ENCODE measurements at regions not wholly inside any gene's neighbourhood (a gene's known extent, or its start where the extent isn't known, plus 50 kb on each side); places are given as distances from the start of the nearest gene placed in this dataset.

DNA sequence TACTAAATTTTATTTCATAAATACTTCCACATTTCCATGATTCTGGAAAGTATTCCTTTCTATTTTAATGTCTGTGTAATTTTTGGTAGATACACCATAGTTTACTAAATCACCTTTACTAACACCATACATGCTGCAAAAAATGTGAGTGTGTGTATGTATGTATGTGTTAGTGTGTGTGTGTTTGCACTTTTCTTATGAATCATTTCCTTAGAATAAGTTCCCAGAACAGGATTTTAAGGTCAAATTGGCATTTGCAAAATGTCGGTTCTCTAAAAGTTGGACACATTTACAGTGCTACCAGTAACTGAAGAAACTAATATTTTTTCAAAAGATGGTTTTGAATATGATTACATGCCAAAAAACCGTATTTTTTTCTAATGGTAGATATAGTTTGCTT, 137.1 kb downstream of the CYB561 start:
- H3K9ac ChIP-seq (ENCODE audit: insufficient read length, low read depth) = no peak overlapping the region
- H3K9me3 ChIP-seq (ENCODE audit: insufficient read depth, low read length) = no peaks in the 10 kb centered on the region
- no peak for TF ChIP-seq ZNF274 (IDR thresholded peaks at IDR 0.05; ENCODE audit: low read depth, low read length)
- no peak for TF ChIP-seq SUZ12 (IDR thresholded peaks at IDR 0.05; ENCODE audit: extremely low read depth, insufficient read depth, insufficient read length)
- no peak for TF ChIP-seq YY1 (IDR thresholded peaks at IDR 0.05; ENCODE audit: insufficient read depth, insufficient read length)
- H3K27me3 ChIP-seq (ENCODE audit: insufficient read depth, insufficient read length) = no peaks in the 10 kb centered on the region
- no peak overlapping the region for H3K4me3 ChIP-seq (ENCODE audit: insufficient read length, low read depth)
- H3K4me1 ChIP-seq (ENCODE audit: insufficient read depth, insufficient read length) = no peaks in the 10 kb centered on the region
- no peak for DNase-seq (ENCODE audit: low read depth, low spot score)
- no peaks in the 10 kb centered on the region for H3K36me3 ChIP-seq (ENCODE audit: insufficient read depth, insufficient read length, low read length)

DNA sequence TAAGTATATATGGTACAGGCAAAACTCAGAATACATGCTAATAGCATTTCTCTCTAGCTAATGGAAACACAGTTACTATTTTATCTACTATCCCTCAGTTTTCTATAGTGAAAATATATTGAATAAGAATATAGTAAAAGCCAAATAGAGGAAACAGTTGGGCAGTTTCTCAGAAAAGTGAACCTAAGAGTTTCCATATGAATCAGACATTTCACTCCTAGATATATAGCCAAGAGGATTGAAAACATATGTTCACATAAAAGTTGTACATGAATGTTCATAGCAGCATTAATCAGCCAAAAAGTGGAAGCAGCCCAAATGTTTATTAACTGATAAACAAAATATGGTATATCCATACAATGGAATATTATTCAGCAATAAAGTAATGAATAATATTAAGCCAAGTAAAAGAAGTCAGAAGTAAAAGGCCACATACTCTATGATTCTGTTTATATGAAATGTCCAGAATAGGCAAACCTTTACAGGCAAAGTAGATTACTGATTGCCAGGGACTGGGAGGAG, 134.6 kb downstream of the CYB561 start:
- Histone ChIP-seq H3K4me3 (ENCODE audit: insufficient read length, low read depth) (no peak overlapping the region), H3K27me3 (ENCODE audit: insufficient read depth, insufficient read length) (no peaks in the 10 kb centered on the region), H3K4me1 (ENCODE audit: insufficient read depth, insufficient read length) (no peaks in the 10 kb centered on the region), H3K9ac (ENCODE audit: insufficient read length, low read depth) (no peak overlapping the region), H3K36me3 (ENCODE audit: insufficient read depth, insufficient read length, low read length) (peaks cover 10% of the 10 kb centered on the region), H3K9me3 (ENCODE audit: insufficient read depth, low read length) (no peaks in the 10 kb centered on the region)
- no peak for DNase-seq (ENCODE audit: low read depth, low spot score)
- no peak for TF ChIP-seq YY1 (IDR thresholded peaks at IDR 0.05; ENCODE audit: insufficient read depth, insufficient read length)
- TF ChIP-seq ZNF274 (IDR thresholded peaks at IDR 0.05; ENCODE audit: low read depth, low read length) = no peak
- TF ChIP-seq SUZ12 (IDR thresholded peaks at IDR 0.05; ENCODE audit: extremely low read depth, insufficient read depth, insufficient read length) = no peak

DNA sequence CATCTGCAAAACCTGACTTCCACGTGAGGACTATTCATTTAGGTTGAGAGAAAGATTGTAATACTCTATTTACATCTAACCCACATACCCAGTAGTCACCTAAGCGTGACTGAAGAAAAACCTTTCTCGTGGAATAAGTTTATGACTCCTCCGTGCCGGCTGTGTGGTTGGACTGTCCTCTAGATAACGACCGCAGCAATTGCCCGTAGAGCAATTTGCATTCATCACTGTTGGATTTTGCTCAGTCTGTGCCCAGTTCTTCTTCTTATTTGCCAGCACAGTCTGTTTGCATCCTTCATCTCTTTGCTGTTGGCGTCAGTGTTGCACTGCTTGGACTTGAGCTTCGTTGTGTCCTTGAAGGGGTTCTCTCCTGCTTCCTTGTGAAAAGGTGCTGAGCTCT, 131.3 kb downstream of the CYB561 start:
- H3K4me3 ChIP-seq (ENCODE audit: insufficient read length, low read depth) = no peak overlapping the region
- peaks cover 13% of the 10 kb centered on the region for H3K36me3 ChIP-seq (ENCODE audit: insufficient read depth, insufficient read length, low read length)
- TF ChIP-seq YY1 (IDR thresholded peaks at IDR 0.05; ENCODE audit: insufficient read depth, insufficient read length) (no peak), ZNF274 (IDR thresholded peaks at IDR 0.05; ENCODE audit: low read depth, low read length) (no peak), SUZ12 (IDR thresholded peaks at IDR 0.05; ENCODE audit: extremely low read depth, insufficient read depth, insufficient read length) (no peak)
- no peaks in the 10 kb centered on the region for H3K4me1 ChIP-seq (ENCODE audit: insufficient read depth, insufficient read length)
- H3K9me3 ChIP-seq (ENCODE audit: insufficient read depth, low read length) = no peaks in the 10 kb centered on the region
- no peak overlapping the region for H3K9ac ChIP-seq (ENCODE audit: insufficient read length, low read depth)
- H3K27me3 ChIP-seq (ENCODE audit: insufficient read depth, insufficient read length) = no peaks in the 10 kb centered on the region
- no peak for DNase-seq (ENCODE audit: low read depth, low spot score)

DNA sequence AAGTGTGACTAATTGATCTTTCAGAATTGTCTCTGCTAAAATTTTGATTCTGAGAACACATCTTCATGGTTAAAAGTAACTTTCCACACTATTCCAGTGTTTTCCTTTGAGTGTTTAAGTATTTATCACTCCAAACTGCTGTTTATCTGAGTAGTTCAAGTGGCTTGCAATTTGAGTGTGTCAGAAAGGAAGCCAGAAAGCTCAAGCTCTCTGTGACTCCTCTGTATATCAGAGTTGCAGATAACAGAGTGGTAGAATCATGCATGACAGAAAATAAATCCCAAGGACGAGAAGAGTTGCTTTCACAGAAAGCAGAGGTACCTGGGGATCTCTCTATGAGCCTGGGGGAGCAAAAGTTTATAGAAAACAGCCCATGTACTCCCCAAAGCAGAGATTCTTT, 130.0 kb downstream of the CYB561 start:
- H3K36me3 ChIP-seq (ENCODE audit: insufficient read depth, insufficient read length, low read length) = peaks cover 13% of the 10 kb centered on the region
- H3K4me1 ChIP-seq (ENCODE audit: insufficient read depth, insufficient read length) = no peaks in the 10 kb centered on the region
- H3K9ac ChIP-seq (ENCODE audit: insufficient read length, low read depth) = no peak overlapping the region
- TF ChIP-seq ZNF274 (IDR thresholded peaks at IDR 0.05; ENCODE audit: low read depth, low read length) = no peak
- TF ChIP-seq YY1 (IDR thresholded peaks at IDR 0.05; ENCODE audit: insufficient read depth, insufficient read length) = no peak
- TF ChIP-seq SUZ12 (IDR thresholded peaks at IDR 0.05; ENCODE audit: extremely low read depth, insufficient read depth, insufficient read length) = no peak
- H3K9me3 ChIP-seq (ENCODE audit: insufficient read depth, low read length) = no peaks in the 10 kb centered on the region
- no peaks in the 10 kb centered on the region for H3K27me3 ChIP-seq (ENCODE audit: insufficient read depth, insufficient read length)
- DNase-seq (ENCODE audit: low read depth, low spot score) = no peak
- no peak overlapping the region for H3K4me3 ChIP-seq (ENCODE audit: insufficient read length, low read depth)

DNA sequence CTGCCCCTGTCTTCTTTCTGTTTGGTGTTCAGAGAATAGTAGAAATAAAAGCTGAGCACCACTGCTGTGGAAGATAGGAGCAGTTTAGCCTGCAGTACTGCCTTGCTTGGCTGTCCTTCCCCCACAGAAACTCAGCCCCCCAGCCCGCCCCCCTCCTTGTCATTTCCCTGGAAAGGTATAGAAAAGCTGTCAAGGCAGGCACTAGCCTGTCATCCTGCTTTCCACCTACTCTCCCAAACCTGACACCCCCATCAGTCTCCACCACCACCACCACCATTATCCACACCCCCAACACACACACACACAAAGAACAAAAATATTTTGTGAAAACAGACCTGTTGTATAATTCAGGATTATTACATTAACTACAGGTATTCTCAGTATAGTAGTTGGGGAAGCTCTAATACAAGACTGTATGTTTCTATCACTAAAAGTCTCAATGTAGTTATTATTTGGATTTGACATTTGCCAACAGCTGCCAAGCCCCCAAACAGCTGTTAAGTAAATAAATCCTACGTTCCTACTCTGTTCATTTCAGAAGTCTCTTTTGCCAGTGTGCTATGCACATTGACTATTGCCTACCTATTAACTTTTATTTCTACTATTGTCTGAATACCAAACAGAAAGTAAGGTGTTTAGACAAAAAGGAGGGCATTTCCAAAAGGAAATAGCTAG, 128.8 kb downstream of the CYB561 start:
- no peaks in the 10 kb centered on the region for H3K4me1 ChIP-seq (ENCODE audit: insufficient read depth, insufficient read length)
- H3K36me3 ChIP-seq (ENCODE audit: insufficient read depth, insufficient read length, low read length) = peaks cover 13% of the 10 kb centered on the region
- H3K9ac ChIP-seq (ENCODE audit: insufficient read length, low read depth) = no peak overlapping the region
- H3K27me3 ChIP-seq (ENCODE audit: insufficient read depth, insufficient read length) = no peaks in the 10 kb centered on the region
- no peaks in the 10 kb centered on the region for H3K9me3 ChIP-seq (ENCODE audit: insufficient read depth, low read length)
- H3K4me3 ChIP-seq (ENCODE audit: insufficient read length, low read depth) = no peak overlapping the region
- no peak for DNase-seq (ENCODE audit: low read depth, low spot score)
- no peak for TF ChIP-seq SUZ12 (IDR thresholded peaks at IDR 0.05; ENCODE audit: extremely low read depth, insufficient read depth, insufficient read length)
- no peak for TF ChIP-seq ZNF274 (IDR thresholded peaks at IDR 0.05; ENCODE audit: low read depth, low read length)
- no peak for TF ChIP-seq YY1 (IDR thresholded peaks at IDR 0.05; ENCODE audit: insufficient read depth, insufficient read length)

DNA sequence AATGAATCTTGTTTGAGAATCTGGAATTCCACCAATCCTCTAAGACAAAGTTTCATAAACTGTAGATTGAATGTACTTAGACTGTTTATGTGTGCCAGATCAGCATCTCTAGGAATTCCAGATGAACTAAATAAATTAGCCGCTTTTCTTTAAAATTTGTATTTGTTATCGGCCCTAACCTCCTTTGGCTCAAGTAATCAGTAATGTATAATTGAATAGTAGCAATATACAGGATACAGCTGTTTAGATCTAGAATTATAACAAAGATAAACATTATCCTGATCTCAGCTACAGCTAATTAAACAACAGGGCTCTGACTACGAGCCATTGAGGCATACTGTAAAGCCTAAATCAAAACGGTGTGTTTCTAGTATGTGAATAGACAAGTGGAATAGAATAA, 120.3 kb downstream of the CYB561 start:
- H3K27me3 ChIP-seq (ENCODE audit: insufficient read depth, insufficient read length) = no peaks in the 10 kb centered on the region
- H3K4me1 ChIP-seq (ENCODE audit: insufficient read depth, insufficient read length) = no peaks in the 10 kb centered on the region
- no peak overlapping the region for H3K9ac ChIP-seq (ENCODE audit: insufficient read length, low read depth)
- no peak for TF ChIP-seq YY1 (IDR thresholded peaks at IDR 0.05; ENCODE audit: insufficient read depth, insufficient read length)
- no peak for TF ChIP-seq SUZ12 (IDR thresholded peaks at IDR 0.05; ENCODE audit: extremely low read depth, insufficient read depth, insufficient read length)
- TF ChIP-seq ZNF274 (IDR thresholded peaks at IDR 0.05; ENCODE audit: low read depth, low read length) = no peak
- no peaks in the 10 kb centered on the region for H3K36me3 ChIP-seq (ENCODE audit: insufficient read depth, insufficient read length, low read length)
- H3K4me3 ChIP-seq (ENCODE audit: insufficient read length, low read depth) = no peak overlapping the region
- no peak for DNase-seq (ENCODE audit: low read depth, low spot score)
- no peaks in the 10 kb centered on the region for H3K9me3 ChIP-seq (ENCODE audit: insufficient read depth, low read length)

DNA sequence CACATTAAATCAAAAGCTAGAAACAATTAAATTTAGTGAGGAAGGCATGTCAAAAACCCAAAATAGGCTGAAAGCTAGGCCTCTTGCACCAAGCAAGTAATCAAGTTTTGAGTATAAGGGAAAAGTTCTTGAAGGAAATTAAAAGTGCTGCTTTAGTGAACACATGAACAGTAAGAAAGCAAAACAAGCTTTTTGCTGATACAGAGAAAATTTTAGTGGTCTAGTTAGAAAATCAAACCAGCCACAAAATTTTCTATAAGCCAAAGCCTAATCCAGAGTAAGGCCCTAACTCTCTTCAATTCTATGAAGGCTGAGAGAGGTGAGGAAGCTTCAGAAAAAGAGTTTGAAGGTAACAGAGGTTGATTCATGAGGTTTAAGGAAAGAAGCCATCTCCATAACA, 116.2 kb downstream of the CYB561 start:
- H3K4me3 ChIP-seq (ENCODE audit: insufficient read length, low read depth) = no peak overlapping the region
- H3K27me3 ChIP-seq (ENCODE audit: insufficient read depth, insufficient read length) = no peaks in the 10 kb centered on the region
- no peaks in the 10 kb centered on the region for H3K4me1 ChIP-seq (ENCODE audit: insufficient read depth, insufficient read length)
- H3K9me3 ChIP-seq (ENCODE audit: insufficient read depth, low read length) = no peaks in the 10 kb centered on the region
- no peak overlapping the region for H3K9ac ChIP-seq (ENCODE audit: insufficient read length, low read depth)
- TF ChIP-seq YY1 (IDR thresholded peaks at IDR 0.05; ENCODE audit: insufficient read depth, insufficient read length) (no peak), SUZ12 (IDR thresholded peaks at IDR 0.05; ENCODE audit: extremely low read depth, insufficient read depth, insufficient read length) (no peak), ZNF274 (IDR thresholded peaks at IDR 0.05; ENCODE audit: low read depth, low read length) (no peak)
- DNase-seq (ENCODE audit: low read depth, low spot score) = no peak
- H3K36me3 ChIP-seq (ENCODE audit: insufficient read depth, insufficient read length, low read length) = no peaks in the 10 kb centered on the region

Measured in NT2/D1 (cell line).